AG09309 (cell line): ENCODE measurements at regions not wholly inside any gene's neighbourhood (a gene's known extent, or its start where the extent isn't known, plus 50 kb on each side); places are given as distances from the start of the nearest gene placed in this dataset.

ENCODE experiments used
- DNase-seq: peaks from one replicate; pipeline ENCODE4 v3.0.0-alpha.2; 2010; ENCODE audit warnings: low read depth
- H3K4me3 ChIP-seq: 2 replicates; pipeline ENCODE4 v1.5.1; 2011; ENCODE audit warnings: mild to moderate bottlenecking, low read depth, low read length, moderate library complexity; ENCODE audit not compliant: control insufficient read depth
- CTCF ChIP-seq: IDR thresholded peaks from 2 replicates; pipeline ENCODE4 v1.5.1; 2011; ENCODE audit warnings: mild to moderate bottlenecking, low read depth, low read length, inconsistent platforms; ENCODE audit not compliant: insufficient read depth, control insufficient read depth; ENCODE audit errors: missing control alignments

GRCh38 chr4:27338530-27338929 lies 477.9 kb downstream of the STIM2 start:
- H3K4me3 ChIP-seq, result no peak overlapping the region
- no peak for TF ChIP-seq CTCF
- DNase-seq, result no peak

DNA sequence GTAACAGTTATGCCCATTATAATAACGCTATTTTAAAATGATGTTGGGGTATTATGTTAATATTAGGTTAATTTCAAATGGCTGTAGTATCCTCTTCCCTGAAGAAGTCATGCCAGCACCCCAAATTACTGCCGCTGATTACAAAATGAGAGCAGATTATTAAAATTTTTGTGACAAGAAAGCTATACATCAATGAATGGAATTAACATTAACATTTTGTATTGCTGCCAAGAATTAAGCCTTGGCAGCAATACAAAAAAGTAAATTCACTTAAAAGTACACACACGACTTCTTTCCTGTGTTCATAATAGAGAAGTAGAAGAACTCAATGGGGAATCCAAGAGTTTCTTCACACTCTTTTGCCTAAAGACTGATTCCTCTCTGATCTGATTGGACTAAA lies 482.8 kb downstream of the STIM2 start:
- no peak for TF ChIP-seq CTCF
- H3K4me3 ChIP-seq, result no peak overlapping the region
- no peak for DNase-seq

DNA sequence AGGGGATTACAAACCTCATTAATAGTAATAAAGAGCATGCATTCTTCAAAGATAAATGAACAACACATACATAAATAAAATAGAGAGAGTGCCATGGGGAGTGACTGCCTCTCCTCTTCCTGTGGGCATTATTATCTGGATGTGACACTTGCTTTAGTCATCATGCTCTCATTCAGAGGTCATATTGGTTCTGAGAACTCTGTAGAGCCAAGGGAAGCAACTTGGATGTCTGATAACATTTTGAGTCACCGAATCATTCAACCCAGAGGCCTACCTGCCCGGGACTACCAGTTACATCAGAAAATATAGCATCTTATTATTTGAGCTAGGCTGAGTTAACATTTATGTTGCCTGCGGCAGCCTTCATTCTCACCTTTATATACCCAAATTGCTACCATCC lies 489.5 kb downstream of the STIM2 start:
- no peak for TF ChIP-seq CTCF
- H3K4me3 ChIP-seq, result no peak overlapping the region
- DNase-seq, result peak; percentile 7

DNA sequence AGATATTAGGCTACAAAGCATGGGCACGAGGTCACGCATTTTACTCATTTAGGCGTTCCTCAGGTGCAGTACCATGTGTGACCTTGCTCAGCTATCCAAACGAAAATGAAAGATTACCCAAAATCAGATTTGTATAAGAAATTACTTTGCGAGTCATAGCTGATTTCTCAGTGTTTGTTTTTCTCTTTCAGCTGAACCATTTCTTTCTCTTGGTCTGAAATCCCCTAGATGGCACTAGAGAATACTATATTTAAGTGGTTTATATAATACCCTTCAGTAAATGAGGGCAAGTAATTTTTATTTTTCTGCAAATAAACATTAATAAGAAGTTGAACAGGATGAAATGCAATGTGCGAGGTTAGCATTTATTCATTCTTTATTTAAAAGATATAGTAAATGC lies 496.6 kb downstream of the STIM2 start:
- peak; percentile 42 for TF ChIP-seq CTCF
- no peak overlapping the region for H3K4me3 ChIP-seq
- DNase-seq, result peak; percentile 10

- DNase-seq, result no peak
- TF ChIP-seq CTCF, result no peak
- H3K4me3 ChIP-seq, result no peak overlapping the region
These were observed 497.6 kb downstream of the STIM2 start for GRCh38 chr4:27358269-27358668.

- DNase-seq, result no peak
- no peak overlapping the region for H3K4me3 ChIP-seq
- TF ChIP-seq CTCF, result no peak
These were observed 499.5 kb downstream of the STIM2 start for GRCh38 chr4:27360131-27360530.

- no peak overlapping the region; the same call in 1 of the 2 replicates for H3K4me3 ChIP-seq
- peak; percentile 85 for DNase-seq
- TF ChIP-seq CTCF, result no peak
These were observed 500.2 kb downstream of the STIM2 start for GRCh38 chr4:27360790-27361267.
